Smooth muscle cell (in vitro differentiated cells): ENCODE measurements at regions not wholly inside any gene's neighbourhood (a gene's known extent, or its start where the extent isn't known, plus 50 kb on each side); places are given as distances from the start of the nearest gene placed in this dataset. TPM values are rescaled to one million over a fixed set of nuclear protein-coding genes. Genes with fewer than 3 reads are reported as not detected.

ENCODE experiments used
- DNase-seq: peaks from one replicate; lab custom pipeline; 2025; ENCODE audit not compliant: unreplicated experiment; lab: John Stamatoyannopoulos, UW
- H2AFZ ChIP-seq: fragments of 200-600 bp; sonication (generic); 2 replicates; pipeline ENCODE4 v1.6.0; 2016; ENCODE audit warnings: antibody characterized with exemption, low read depth, mild to moderate bottlenecking
- H3F3A ChIP-seq: fragments of 200-600 bp; sonication (generic); 2 replicates; pipeline ENCODE4 v1.6.0; 2017; ENCODE audit warnings: antibody characterized with exemption, low read depth
- H3K27ac ChIP-seq: fragments of 200-600 bp; sonication (generic); 2 replicates; pipeline ENCODE4 v1.5.1; 2016; ENCODE audit warnings: low read depth, mild to moderate bottlenecking
- H3K27me3 ChIP-seq: fragments of 200-600 bp; sonication (generic); 2 replicates; pipeline ENCODE4 v1.6.1; 2016; ENCODE audit warnings: low read depth, mild to moderate bottlenecking
- H3K36me3 ChIP-seq: fragments of 200-600 bp; sonication (generic); 2 replicates; pipeline ENCODE4 v1.5.1; 2016; ENCODE audit warnings: low read depth
- H3K4me1 ChIP-seq: fragments of 200-600 bp; sonication (generic); 2 replicates; pipeline ENCODE4 v1.5.1; 2016; ENCODE audit warnings: low read depth
- H3K4me2 ChIP-seq: fragments of 200-600 bp; sonication (generic); 2 replicates; pipeline ENCODE4 v1.6.0; 2016; ENCODE audit warnings: mild to moderate bottlenecking
- H3K4me3 ChIP-seq: fragments of 200-600 bp; sonication (generic); 2 replicates; pipeline ENCODE4 v1.5.1; 2016; ENCODE audit warnings: mild to moderate bottlenecking
- H3K79me2 ChIP-seq: fragments of 200-600 bp; sonication (generic); 2 replicates; pipeline ENCODE4 v1.6.0; 2016; ENCODE audit warnings: low read depth, mild to moderate bottlenecking
- H3K9ac ChIP-seq: fragments of 200-600 bp; sonication (generic); 2 replicates; pipeline ENCODE4 v1.6.0; 2016; ENCODE audit warnings: low read depth
- H3K9me3 ChIP-seq: fragments of 200-600 bp; sonication (generic); replicated peaks from 2 replicates; pipeline ENCODE4 v1.5.1; 2016; ENCODE audit warnings: low read depth
- H4K20me1 ChIP-seq: fragments of 200-600 bp; sonication (generic); 2 replicates; pipeline ENCODE4 v1.6.0; 2016; ENCODE audit warnings: low read depth
- CTCF ChIP-seq: fragments of 200-600 bp; sonication (generic); IDR thresholded peaks from 2 replicates; pipeline ENCODE4 v1.5.1; 2017; ENCODE audit warnings: borderline replicate concordance, mild to moderate bottlenecking, antibody characterized with exemption; ENCODE audit not compliant: insufficient read depth, poor library complexity, severe bottlenecking
- WGBS: methylation state at CpG from one replicate; pipeline ENCODE4 v1.1.7; 2016; ENCODE audit warnings: low lambda C conversion rate; 5-methylcytosine and 5-hydroxymethylcytosine counted together
- small RNA-seq: library from RNA; depleted of rRNA; stranded (forward); fragments of <200 nt; gene quantifications from one replicate; pipeline ENCODE3, GENCODE V24; 2014

DNA sequence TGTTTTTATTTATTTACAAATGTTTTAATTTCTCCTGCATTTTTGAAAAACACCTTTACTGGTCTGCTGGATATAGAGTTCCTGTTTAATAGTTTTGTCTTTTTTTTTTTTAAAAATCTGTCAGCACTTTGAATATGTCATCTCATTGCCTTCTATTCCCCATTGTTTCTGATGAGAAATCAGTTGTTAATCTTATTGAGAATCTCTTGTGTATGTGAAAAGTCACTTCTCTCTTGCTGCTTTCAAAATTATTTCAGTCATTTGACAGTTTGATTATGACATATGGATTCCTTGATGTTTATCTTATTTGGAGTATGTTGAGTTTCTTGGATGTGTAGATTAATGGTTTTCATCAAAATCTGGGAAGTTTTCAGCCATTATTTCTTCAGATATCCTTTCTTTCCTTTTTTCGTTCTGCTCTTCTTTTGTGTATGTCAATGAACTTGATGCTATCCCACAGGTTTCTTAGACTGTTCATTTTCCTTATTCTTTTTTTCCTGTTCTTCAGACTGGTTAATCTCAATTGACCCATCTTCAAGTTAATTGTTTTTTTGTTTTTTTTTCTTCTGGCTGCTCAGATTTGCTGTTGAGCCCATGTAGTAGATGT is 51.2 kb upstream of the CCDC190 start:
- Histone ChIP-seq H2AFZ (no peak overlapping the region), H3K27me3 (no peaks in the 10 kb centered on the region), H3K9ac (no peak overlapping the region), H3F3A (peaks cover 5% of the 10 kb centered on the region), H3K27ac (peak overlapping the region; percentile 93), H3K4me3 (no peak overlapping the region), H3K9me3 (peaks cover 13% of the 10 kb centered on the region), H3K36me3 (no peaks in the 10 kb centered on the region), H4K20me1 (no peaks in the 10 kb centered on the region), H3K4me2 (no peak overlapping the region), H3K4me1 (no peaks in the 10 kb centered on the region), H3K79me2 (no peaks in the 10 kb centered on the region)
- 95% methylated on average over 1 of the region's 1 CpG for WGBS
- TF ChIP-seq CTCF: no peak
- no peak for DNase-seq

Small RNA genes in the stretch of these regions (small RNA-seq; reads per million reads assigned to genes)
- gene AL392003.1: not detected
